ENCODE measurements at regions not wholly inside any gene's neighbourhood (a gene's known extent, or its start where the extent isn't known, plus 50 kb on each side); places are given as distances from the start of the nearest gene placed in this dataset.

GRCh38 chr20:10728873-10729670, 55.3 kb upstream of the JAG1 start:
- no peak for TF ChIP-seq GATA2 (IDR thresholded peaks at IDR 0.05; ENCODE audit: low read depth, low read length)
- no peak for TF ChIP-seq GATA3 (IDR thresholded peaks at IDR 0.05; ENCODE audit: low read depth, low read length)

Measured in SH-SY5Y (cell line).